ENCODE measurements at regions not wholly inside any gene's neighbourhood (a gene's known extent, or its start where the extent isn't known, plus 50 kb on each side); places are given as distances from the start of the nearest gene placed in this dataset.

GRCh38 chr7:17184805-17185689 is 113.4 kb upstream of the AHR start:
- no peak for DNase-seq

- peak; percentile 21 for DNase-seq
Measured at GRCh38 chr7:17185690-17186070, 112.8 kb upstream of the AHR start.

- no peak for DNase-seq
Measured at GRCh38 chr7:17186745-17187530, 111.5 kb upstream of the AHR start.

GRCh38 chr7:17194656-17195055 is 103.8 kb upstream of the AHR start:
- DNase-seq = no peak

- no peak for DNase-seq
Measured at GRCh38 chr7:17195576-17195975, 102.9 kb upstream of the AHR start.

- no peak for DNase-seq
Measured at GRCh38 chr7:17205910-17206309, 92.5 kb upstream of the AHR start.

- DNase-seq = no peak
Measured at GRCh38 chr7:17206349-17206905, 92.0 kb upstream of the AHR start.

GRCh38 chr7:17207220-17207619 is 91.2 kb upstream of the AHR start:
- DNase-seq = no peak

GRCh38 chr7:17209101-17209500 is 89.4 kb upstream of the AHR start:
- no peak for DNase-seq

- no peak for DNase-seq
Measured at GRCh38 chr7:17211307-17211836, 87.1 kb upstream of the AHR start.

GRCh38 chr7:17212188-17212587 is 86.3 kb upstream of the AHR start:
- no peak for DNase-seq

- no peak for DNase-seq
Measured at GRCh38 chr7:17227766-17228490, 70.5 kb upstream of the AHR start.

- no peak for DNase-seq
Measured at GRCh38 chr7:17229228-17229627, 69.2 kb upstream of the AHR start.

GRCh38 chr7:17230099-17230807 is 68.2 kb upstream of the AHR start:
- no peak for DNase-seq

GRCh38 chr7:17233603-17234002 is 64.8 kb upstream of the AHR start:
- DNase-seq = no peak

GRCh38 chr7:17234030-17234397 is 64.4 kb upstream of the AHR start:
- DNase-seq = peak; percentile 67

GRCh38 chr7:17234398-17235031 is 63.9 kb upstream of the AHR start:
- DNase-seq = peak; percentile 65

- no peak for DNase-seq
Measured at GRCh38 chr7:17236171-17236570, 62.3 kb upstream of the AHR start.

- DNase-seq = no peak
Measured at GRCh38 chr7:17236603-17237002, 61.8 kb upstream of the AHR start.

GRCh38 chr7:17239046-17239445 is 59.4 kb upstream of the AHR start:
- no peak for DNase-seq

GRCh38 chr7:17239683-17240521 is 58.5 kb upstream of the AHR start:
- no peak for DNase-seq
